Heart right ventricle (tissue), 16 donors: ENCODE measurements at regions not wholly inside any gene's neighbourhood (a gene's known extent, or its start where the extent isn't known, plus 50 kb on each side); places are given as distances from the start of the nearest gene placed in this dataset.
"Not testable (repeated sequence)": the region's sequence is repeated elsewhere in the genome, so short reads cannot be mapped to it uniquely, and the experiment has no call there.

Experiments
- ATAC-seq, 8 donors: fragments of 200-7000 bp; cut with Tn5 transposase; one replicate each; pipeline ENCODE4 v1.9.1; 2020; ENCODE audit warnings: mild to moderate bottlenecking in 8 of 8, moderate library complexity in 8 of 8, moderate number of reproducible peaks in 1 of 8
- DNase-seq, 2 donors: peaks; one replicate each; pipeline ENCODE4 v3.0.0-alpha.2; 2020
- H3K27ac ChIP-seq, 10 donors: fragments of 200-600 bp; sonication (generic) in 2 of 10; one replicate each; pipeline versions ENCODE4 v1.5.0 to v1.8.0; 2020 to 2022; ENCODE audit warnings: mild to moderate bottlenecking in 3 of 10
- H3K27me3 ChIP-seq, 7 donors: fragments of 200-600 bp; one replicate each; pipeline ENCODE4 v1.8.0; 2021 to 2022; ENCODE audit warnings: mild to moderate bottlenecking in 2 of 7
- H3K36me3 ChIP-seq, 9 donors: fragments of 200-600 bp; sonication (generic) in 1 of 9; one replicate each; pipeline versions ENCODE4 v1.5.0 to v1.8.0; 2020 to 2022; ENCODE audit warnings: mild to moderate bottlenecking in 2 of 9
- H3K4me1 ChIP-seq, 9 donors: fragments of 200-600 bp; sonication (generic) in 1 of 9; one replicate each; pipeline versions ENCODE4 v1.5.0 to v1.8.0; 2020 to 2022; ENCODE audit warnings: mild to moderate bottlenecking in 4 of 9
- H3K4me3 ChIP-seq, 10 donors: fragments of 200-600 bp; sonication (generic) in 2 of 10; one replicate each; pipeline versions ENCODE4 v1.5.0 to v1.8.0; 2020 to 2022; ENCODE audit warnings: mild to moderate bottlenecking in 7 of 10, moderate library complexity in 2 of 10
- H3K9me3 ChIP-seq, 11 donors: fragments of 200-600 bp in 10 of 11; sonication (generic) in 2 of 11; one replicate each; pipeline versions ENCODE4 v1.5.0 to v1.8.0; 2013 to 2022; ENCODE audit warnings: mild to moderate bottlenecking in 2 of 11, control low read depth in 1 of 11, moderate library complexity in 1 of 11
- CTCF ChIP-seq, 9 donors: fragments of 200-600 bp; sonication (generic) in 2 of 9; IDR thresholded peaks; one replicate each; pipeline versions ENCODE4 v1.5.0 to v1.8.0; 2021 to 2022; ENCODE audit warnings: antibody characterized with exemption in 9 of 9, mild to moderate bottlenecking in 5 of 9, moderate library complexity in 1 of 9
- WGBS, 2 donors: extraction: QIAGEN DNeasy Blood & Tissue Kit; methylation state at CpG; one replicate each; pipeline ENCODE4 v1.1.7; 2013; ENCODE audit warnings: inconsistent platforms in 1 of 2; 5-methylcytosine and 5-hydroxymethylcytosine counted together
- intact Hi-C, 10 donors: fragments of 100-400 bp; cut with DNase I; formaldehyde crosslinking; loops; one replicate each; pipeline versions ENCODE4 v1.11.1 to v1.14.2; 2022
- donor health status: Arrhythmogenic right ventricular cardiomyopathy.
- donor health status: ischemic (EF 13 %, LVEDD 7.1; RV severe dilation, severe dysfunction).
- donor health status: healthy with polysubstance abuse.
- donor health status: DM: no; HTN: yes; CAD: no.
- donor health status: DM: no; HTN: no; CAD: no.
- donor health status: ischemic (EF 25% LVEDD 6.9; RV normal size, moderate dysfunction).
- donor health status: ischemic (EF 25% LVEDD 5.7; RV mildly dilated, moderate dysfunction).
- donor health status: healthy.
- donor health status: DM: yes; HTN: yes; CAD: no.
- donor health status: Ischemic cardiomyopathy.
- donor health status: ischemic (EF 35%, LVEDD 5.7; RV mildly dilated, moderate dysfunction).
- donor health status: nonischemic (EF 11% LVEDD 7.7; RV severe dilation, severe dysfunction).
- donor health status: DM: yes; HTN: yes; CAD: no.
- donor health status: PGD.
- donor health status: ischemic (EF 29% LVEDD 5.4; RV normal size, mild dysfunction).
- donor health status: nonischemic (EF 23%, LVEDD 6.1; RV moderate dilation, normal function).

DNA sequence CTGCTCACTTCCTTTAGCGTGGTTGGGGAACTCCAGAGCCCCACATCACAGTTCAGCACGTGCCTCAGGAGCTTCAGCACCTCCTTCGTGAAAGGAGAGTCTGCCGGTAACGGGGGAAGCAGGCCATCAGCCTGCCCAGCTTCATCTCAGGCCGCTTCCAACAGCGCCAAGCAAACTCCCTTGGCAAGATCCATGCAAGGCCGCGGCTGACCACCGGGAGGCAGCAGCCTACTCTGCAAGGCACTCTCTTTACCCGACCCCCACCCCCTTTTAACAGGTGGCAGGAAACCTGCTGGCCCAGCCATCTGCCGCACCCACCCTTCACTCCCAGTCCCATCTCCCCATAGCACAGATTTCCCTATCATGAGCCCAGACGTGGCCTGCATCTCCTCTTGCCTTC is 97.4 kb upstream of the ZNF98 start:
- ATAC-seq, intact Hi-C loops: not testable (repeated sequence)
- WGBS, 2 donors: 18 to 27% methylated on average over 13 of the region's 13 CpGs

GRCh38 chr19:22519152-22519551 is 97.0 kb upstream of the ZNF98 start:
- DNase-seq (no peak), ATAC-seq (no peak)
- Histone ChIP-seq H3K36me3 (no peaks in the 10 kb centered on the region), H3K4me3 (no peak overlapping the region), H3K4me1 (no peaks in the 10 kb centered on the region), H3K27ac (no peak overlapping the region), H3K9me3 (peaks cover 0 to 67% (median 0%) of the 10 kb centered on the region in 11 donors), H3K27me3 (peaks cover 0 to 17% (median 0%) of the 10 kb centered on the region in 7 donors)
- TF ChIP-seq CTCF (IDR thresholded peaks at IDR 0.05): no peak
- 90 to 95% methylated on average over 14 of the region's 14 CpGs for WGBS, 2 donors
- intact Hi-C loops: no loop called here

More for the DNA sequence above, 97.4 kb upstream of the ZNF98 start:
- not testable (repeated sequence) for H3K4me1 ChIP-seq, H3K36me3 ChIP-seq, DNase-seq, H3K4me3 ChIP-seq, H3K27ac ChIP-seq
- Histone ChIP-seq H3K9me3 (peaks cover 0 to 67% (median 0%) of the 10 kb centered on the region in 11 donors), H3K27me3 (peaks cover 0 to 17% (median 0%) of the 10 kb centered on the region in 7 donors)
- TF ChIP-seq CTCF (IDR thresholded peaks at IDR 0.05): peak in 1 of 9 donors; percentile 11

DNA sequence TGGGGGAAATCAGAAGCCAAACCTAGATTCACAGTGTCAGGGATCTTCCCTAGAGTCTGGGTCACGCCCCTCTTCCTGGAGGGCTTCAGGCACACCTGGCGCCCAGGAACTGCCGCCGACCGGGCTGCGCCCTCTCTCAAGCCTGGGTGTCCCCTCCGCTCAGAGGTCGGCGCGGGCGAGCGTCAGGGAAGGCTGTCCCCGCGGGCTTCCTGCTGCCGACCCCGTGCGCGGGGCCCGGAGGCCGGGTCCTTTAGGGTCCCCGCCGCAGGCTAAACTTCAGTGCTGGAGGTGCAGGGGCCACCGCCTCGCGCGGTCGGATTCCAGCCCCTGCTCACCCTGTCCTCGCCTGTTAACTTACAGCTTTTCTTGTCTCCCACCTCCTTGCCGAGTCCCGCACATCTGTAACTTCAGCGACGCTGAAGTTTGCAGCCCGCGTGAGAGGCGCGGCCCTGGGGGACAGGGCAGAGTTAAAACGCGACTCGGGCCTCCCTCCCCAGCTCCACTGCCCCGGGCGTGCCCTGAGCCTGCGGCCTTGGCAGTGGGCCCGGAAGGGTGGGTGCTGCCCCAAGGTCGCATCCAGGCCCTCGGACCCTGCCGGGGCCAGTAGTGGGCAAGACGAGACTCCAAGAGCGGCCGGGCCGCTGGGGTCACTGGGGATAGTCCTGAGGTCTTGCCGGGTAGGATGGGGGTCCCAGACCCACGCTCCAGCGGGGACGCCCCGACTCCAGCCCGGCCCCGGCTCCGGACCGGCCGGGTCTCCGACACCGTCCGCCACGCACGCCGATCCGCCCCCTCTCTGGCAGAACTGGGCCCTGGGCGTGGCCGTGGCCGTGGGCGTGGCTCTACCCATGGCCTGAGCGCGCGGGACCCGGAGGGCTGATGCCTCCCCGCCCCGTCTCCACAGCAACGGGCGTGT is 95.6 kb upstream of the ZNF98 start:
- DNase-seq: no peak
- WGBS, 2 donors: 52 to 57% methylated on average over 73 to 79 of the region's 79 CpGs
- H3K4me3 ChIP-seq: peak overlapping the region in 2 of 10 donors; percentile 29 to 40

GRCh38 chr19:22515435-22515834 is 93.3 kb upstream of the ZNF98 start:
- ATAC-seq (no peak), DNase-seq (no peak)
- peaks cover 0 to 17% (median 0%) of the 10 kb centered on the region in 7 donors for H3K27me3 ChIP-seq
- no peak overlapping the region for H3K27ac ChIP-seq
- no peak overlapping the region for H3K4me3 ChIP-seq
- no peak for TF ChIP-seq CTCF (IDR thresholded peaks at IDR 0.05)
- H3K36me3 ChIP-seq: no peaks in the 10 kb centered on the region
- peaks cover 0 to 92% (median 0%) of the 10 kb centered on the region in 11 donors for H3K9me3 ChIP-seq
- WGBS, 2 donors: 70 to 75% methylated on average over 4 of the region's 4 CpGs
- intact Hi-C loops: no loop called here
- H3K4me1 ChIP-seq: no peaks in the 10 kb centered on the region

More for the DNA sequence above, 95.6 kb upstream of the ZNF98 start:
- ATAC-seq: peak in 1 of 8 donors; percentile 49
- TF ChIP-seq CTCF (IDR thresholded peaks at IDR 0.05): no peak
- intact Hi-C loops: no loop called here
- peaks cover 0 to 69% (median 0%) of the 10 kb centered on the region in 11 donors for H3K9me3 ChIP-seq
- peaks cover 0 to 17% (median 0%) of the 10 kb centered on the region in 7 donors for H3K27me3 ChIP-seq
- no peak overlapping the region for H3K27ac ChIP-seq
- H3K36me3 ChIP-seq: no peaks in the 10 kb centered on the region
- H3K4me1 ChIP-seq: no peaks in the 10 kb centered on the region
